Tibial nerve (tissue), 4 donors: ENCODE measurements at regions not wholly inside any gene's neighbourhood (a gene's known extent, or its start where the extent isn't known, plus 50 kb on each side); places are given as distances from the start of the nearest gene placed in this dataset.

Experiments
- DNase-seq, 2 donors: peaks; one replicate each; pipeline ENCODE4 v3.0.0-alpha.2; 2019; ENCODE audit warnings: low spot score in 2 of 2
- H3K27ac ChIP-seq, 4 donors: fragments of 200-600 bp; sonication (generic) in 3 of 4; one replicate each; pipeline ENCODE4 v1.5.1; 2017 to 2019; ENCODE audit warnings: mild to moderate bottlenecking in 1 of 4
- H3K27me3 ChIP-seq, 2 donors: fragments of 200-600 bp; sonication (generic) in 1 of 2; one replicate each; pipeline versions ENCODE4 v1.5.1 to v1.6.0; 2017 to 2019
- H3K36me3 ChIP-seq, 3 donors: fragments of 200-600 bp; sonication (generic); one replicate each; pipeline ENCODE4 v1.5.1; 2018 to 2019
- H3K4me1 ChIP-seq, 4 donors: fragments of 200-600 bp; sonication (generic) in 3 of 4; one replicate each; pipeline ENCODE4 v1.5.1; 2017 to 2019
- H3K4me3 ChIP-seq, 4 donors: fragments of 200-600 bp; sonication (generic) in 3 of 4; one replicate each; pipeline ENCODE4 v1.5.1; 2017 to 2019; ENCODE audit warnings: mild to moderate bottlenecking in 1 of 4, moderate library complexity in 1 of 4
- H3K9me3 ChIP-seq, 4 donors: fragments of 200-600 bp; sonication (generic) in 3 of 4; one replicate each; pipeline ENCODE4 v1.5.1; 2017 to 2019
- EP300 ChIP-seq, 2 donors: sonication (generic); formaldehyde crosslinking; IDR thresholded peaks; one replicate each; pipeline ENCODE4 v1.6.1; 2017; ENCODE audit warnings: antibody characterized with exemption in 2 of 2, mild to moderate bottlenecking in 1 of 2
- POLR2A ChIP-seq, 2 donors: fragments of 450-650 bp; IDR thresholded peaks; one replicate each; pipeline ENCODE4 v1.6.1; 2017; ENCODE audit warnings: antibody characterized with exemption in 2 of 2, mild to moderate bottlenecking in 2 of 2, moderate library complexity in 2 of 2
- WGBS, 2 donors: methylation state at CpG; one replicate each; pipeline ENCODE4 v1.1.5; 2018; 5-methylcytosine and 5-hydroxymethylcytosine counted together
- TF ChIP-seq, protein P1 (sequence below), 5 experiments: fragments of 200-600 bp in 3 of 5; fragments of 450-650 bp in 2 of 5; sonication (generic) in 3 of 5; IDR thresholded peaks; one replicate each; pipeline ENCODE4 v1.5.1; 2016 to 2019; ENCODE audit warnings: antibody characterized with exemption in 5 of 5, mild to moderate bottlenecking in 3 of 5, moderate library complexity in 2 of 5

GRCh38 chr1:188372821-188373220 is 1544.1 kb downstream of the PLA2G4A start:
- 90 to 91% methylated on average over 2 of the region's 2 CpGs for WGBS, 2 donors
- Histone ChIP-seq H3K4me1 (peaks cover 0 to under 1% (median 0%) of the 10 kb centered on the region in 4 donors), H3K27me3 (no peaks in the 10 kb centered on the region), H3K36me3 (no peaks in the 10 kb centered on the region), H3K9me3 (no peaks in the 10 kb centered on the region), H3K4me3 (no peak overlapping the region), H3K27ac (no peak overlapping the region)
- no peak for TF ChIP-seq EP300 (IDR thresholded peaks at IDR 0.05)
- TF ChIP-seq, protein P1, sequence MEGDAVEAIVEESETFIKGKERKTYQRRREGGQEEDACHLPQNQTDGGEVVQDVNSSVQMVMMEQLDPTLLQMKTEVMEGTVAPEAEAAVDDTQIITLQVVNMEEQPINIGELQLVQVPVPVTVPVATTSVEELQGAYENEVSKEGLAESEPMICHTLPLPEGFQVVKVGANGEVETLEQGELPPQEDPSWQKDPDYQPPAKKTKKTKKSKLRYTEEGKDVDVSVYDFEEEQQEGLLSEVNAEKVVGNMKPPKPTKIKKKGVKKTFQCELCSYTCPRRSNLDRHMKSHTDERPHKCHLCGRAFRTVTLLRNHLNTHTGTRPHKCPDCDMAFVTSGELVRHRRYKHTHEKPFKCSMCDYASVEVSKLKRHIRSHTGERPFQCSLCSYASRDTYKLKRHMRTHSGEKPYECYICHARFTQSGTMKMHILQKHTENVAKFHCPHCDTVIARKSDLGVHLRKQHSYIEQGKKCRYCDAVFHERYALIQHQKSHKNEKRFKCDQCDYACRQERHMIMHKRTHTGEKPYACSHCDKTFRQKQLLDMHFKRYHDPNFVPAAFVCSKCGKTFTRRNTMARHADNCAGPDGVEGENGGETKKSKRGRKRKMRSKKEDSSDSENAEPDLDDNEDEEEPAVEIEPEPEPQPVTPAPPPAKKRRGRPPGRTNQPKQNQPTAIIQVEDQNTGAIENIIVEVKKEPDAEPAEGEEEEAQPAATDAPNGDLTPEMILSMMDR (IDR thresholded peaks at IDR 0.05) = no peak
- TF ChIP-seq POLR2A (IDR thresholded peaks at IDR 0.05) = no peak
- no peak for DNase-seq

- Histone ChIP-seq H3K36me3 (no peaks in the 10 kb centered on the region), H3K4me3 (no peak overlapping the region), H3K27me3 (no peaks in the 10 kb centered on the region), H3K9me3 (no peaks in the 10 kb centered on the region), H3K4me1 (no peaks in the 10 kb centered on the region), H3K27ac (no peak overlapping the region)
- 92 to 93% methylated on average over 2 of the region's 2 CpGs for WGBS, 2 donors
- TF ChIP-seq EP300 (IDR thresholded peaks at IDR 0.05) (no peak), POLR2A (IDR thresholded peaks at IDR 0.05) (no peak)
- TF ChIP-seq, protein P1 (IDR thresholded peaks at IDR 0.05) = no peak
- DNase-seq = no peak
Observed at GRCh38 chr1:188382851-188383250, 1554.1 kb downstream of the PLA2G4A start.

DNA sequence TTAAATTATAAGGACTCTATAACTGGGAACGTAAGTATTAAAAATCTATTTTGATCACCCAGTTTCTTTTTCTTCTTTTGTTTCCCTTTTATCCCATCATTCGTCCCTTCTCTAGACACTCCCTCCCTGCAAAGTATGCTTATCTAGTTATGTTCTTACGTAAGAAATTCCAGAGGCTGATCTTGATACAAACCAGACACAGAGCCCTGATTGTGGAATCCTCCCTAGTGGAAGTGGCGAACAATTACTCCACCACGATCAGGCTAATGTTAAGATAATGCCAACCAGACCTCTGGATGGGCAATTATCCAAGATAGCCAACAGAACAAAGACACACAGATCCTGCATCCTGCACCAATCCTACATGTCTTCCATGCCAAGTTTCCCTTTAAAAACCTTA is 1557.4 kb downstream of the PLA2G4A start:
- Histone ChIP-seq H3K4me1 (no peaks in the 10 kb centered on the region), H3K4me3 (no peak overlapping the region), H3K9me3 (no peaks in the 10 kb centered on the region), H3K27me3 (no peaks in the 10 kb centered on the region), H3K27ac (no peak overlapping the region), H3K36me3 (no peaks in the 10 kb centered on the region)
- 50 to 53% methylated on average over 5 of the region's 5 CpGs for WGBS, 2 donors
- TF ChIP-seq, protein P1 (IDR thresholded peaks at IDR 0.05) = no peak
- TF ChIP-seq EP300 (IDR thresholded peaks at IDR 0.05) (no peak), POLR2A (IDR thresholded peaks at IDR 0.05) (no peak)
- DNase-seq = no peak

- WGBS, 2 donors = 73 to 79% methylated on average over 3 of the region's 3 CpGs
- no peak overlapping the region for H3K4me3 ChIP-seq
Observed at GRCh38 chr1:188386666-188387065, 1557.9 kb downstream of the PLA2G4A start.

DNA sequence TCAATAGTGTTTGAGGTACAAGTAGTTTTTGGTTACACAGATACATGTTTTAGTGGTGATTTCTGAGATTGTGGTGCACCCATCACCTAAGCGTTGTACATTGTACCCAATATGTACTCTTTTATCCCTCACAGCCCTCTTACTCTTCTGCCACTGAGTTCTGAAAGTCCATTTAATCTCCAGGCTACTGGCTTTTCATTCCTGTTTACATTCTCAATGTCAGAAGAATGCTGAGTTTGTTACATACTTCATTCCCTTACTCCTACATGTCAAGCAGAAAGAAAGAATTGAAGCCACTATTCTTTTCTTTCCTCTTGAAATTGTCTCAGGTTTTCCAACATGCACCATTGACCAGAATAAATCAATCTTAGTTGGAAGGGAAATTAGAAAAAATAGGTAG is 1565.9 kb downstream of the PLA2G4A start:
- Histone ChIP-seq H3K36me3 (no peaks in the 10 kb centered on the region), H3K27me3 (no peaks in the 10 kb centered on the region), H3K27ac (no peak overlapping the region), H3K4me3 (no peak overlapping the region), H3K9me3 (peaks cover 0 to 11% (median 0%) of the 10 kb centered on the region in 4 donors), H3K4me1 (no peaks in the 10 kb centered on the region)
- DNase-seq = no peak
- no peak for TF ChIP-seq EP300 (IDR thresholded peaks at IDR 0.05)
- no peak for TF ChIP-seq POLR2A (IDR thresholded peaks at IDR 0.05)
- TF ChIP-seq, protein P1 (IDR thresholded peaks at IDR 0.05) = no peak
- 73% methylated on average over 1 of the region's 1 CpG for WGBS, 2 donors

More at GRCh38 chr1:188386666-188387065, 1557.9 kb downstream of the PLA2G4A start:
- Histone ChIP-seq H3K9me3 (no peaks in the 10 kb centered on the region), H3K4me1 (no peaks in the 10 kb centered on the region), H3K27ac (no peak overlapping the region), H3K36me3 (no peaks in the 10 kb centered on the region), H3K27me3 (no peaks in the 10 kb centered on the region)
- TF ChIP-seq POLR2A (IDR thresholded peaks at IDR 0.05) = no peak
- no peak for TF ChIP-seq EP300 (IDR thresholded peaks at IDR 0.05)
- TF ChIP-seq, protein P1 (IDR thresholded peaks at IDR 0.05) = no peak
- DNase-seq = no peak
